OCI-LY3 (cell line): ENCODE measurements at regions not wholly inside any gene's neighbourhood (a gene's known extent, or its start where the extent isn't known, plus 50 kb on each side); places are given as distances from the start of the nearest gene placed in this dataset.
"Not testable (repeated sequence)": the region's sequence is repeated elsewhere in the genome, so short reads cannot be mapped to it uniquely, and the experiment has no call there.

Experiments
- H2AFZ ChIP-seq: fragments of 200-600, 300-600 bp; shearing (Covaris generic); 2 replicates; pipeline ENCODE4 v1.6.0; 2014; ENCODE audit warnings: antibody characterized with exemption, low read depth, low read length
- H3K27ac ChIP-seq: fragments of 200-600, 300-600 bp; sonication (generic); 2 replicates; pipeline ENCODE4 v1.5.1; 2014; ENCODE audit warnings: mild to moderate bottlenecking, low read length, moderate library complexity, mixed read lengths
- H3K27me3 ChIP-seq: fragments of 200-600, 300-600 bp; sonication (generic); 2 replicates; pipeline ENCODE4 v1.6.1; 2014; ENCODE audit warnings: low read depth, low read length, mixed read lengths
- H3K36me3 ChIP-seq: fragments of 200-600, 300-600 bp; sonication (generic); replicated peaks from 2 replicates; pipeline ENCODE3; 2014; ENCODE audit warnings: low read depth, low read length, mixed read lengths
- H3K4me1 ChIP-seq: fragments of 300-600, 200-600 bp; sonication (generic); 2 replicates; pipeline ENCODE4 v1.6.1; 2014; ENCODE audit warnings: low read length, mixed read lengths
- H3K4me2 ChIP-seq: fragments of 200-600, 300-600 bp; sonication (generic); 2 replicates; pipeline ENCODE4 v1.6.1; 2014; ENCODE audit warnings: low read length, mixed read lengths
- H3K4me3 ChIP-seq: fragments of 300-600, 200-600 bp; sonication (generic); 2 replicates; pipeline ENCODE4 v1.5.1; 2014; ENCODE audit warnings: antibody characterized with exemption, mild to moderate bottlenecking, low read length, moderate library complexity
- H3K79me2 ChIP-seq: fragments of 300-600, 200-600 bp; shearing (Covaris generic); 2 replicates; pipeline ENCODE4 v1.6.1; 2014; ENCODE audit warnings: mild to moderate bottlenecking, low read length, mixed read lengths
- H3K9ac ChIP-seq: fragments of 300-600, 200-600 bp; shearing (Covaris generic); 2 replicates; pipeline ENCODE4 v1.6.0; 2014; ENCODE audit warnings: mild to moderate bottlenecking, low read length, moderate library complexity
- H3K9me3 ChIP-seq: fragments of 200-600, 300-600 bp; shearing (Covaris generic); 2 replicates; pipeline ENCODE4 v1.6.1; 2014; ENCODE audit warnings: low read length, mixed read lengths; ENCODE audit not compliant: insufficient read depth
- H4K20me1 ChIP-seq: fragments of 200-600, 300-600 bp; sonication (generic); 2 replicates; pipeline ENCODE4 v1.6.1; 2016; ENCODE audit warnings: low read length, mixed read lengths; ENCODE audit not compliant: insufficient read depth
- CTCF ChIP-seq: fragments of 200-600, 300-600 bp; sonication (generic); IDR thresholded peaks from 2 replicates; pipeline ENCODE4 v1.5.1; 2014; ENCODE audit warnings: antibody characterized with exemption, low read length, low read depth
- EZH2phosphoT487 ChIP-seq: fragments of 200-600 bp; shearing (Covaris generic); IDR thresholded peaks from 2 replicates; pipeline ENCODE4 v1.6.1; 2018; ENCODE audit warnings: antibody characterized with exemption, mixed run types, low read depth

GRCh38 chr15:20106026-20106425 lies 435.6 kb downstream of the GOLGA6L6 start:
- Histone ChIP-seq H2AFZ (no peak overlapping the region), H3K4me3 (no peak overlapping the region)

GRCh38 chr15:20105011-20105990 lies 436.3 kb downstream of the GOLGA6L6 start:
- H3K4me1 ChIP-seq, H3K27ac ChIP-seq, H3K9ac ChIP-seq, H2AFZ ChIP-seq, H3K79me2 ChIP-seq, H4K20me1 ChIP-seq, H3K36me3 ChIP-seq, H3K9me3 ChIP-seq, H3K4me2 ChIP-seq, H3K27me3 ChIP-seq, H3K4me3 ChIP-seq: not testable (repeated sequence)

More at GRCh38 chr15:20106026-20106425, 435.6 kb downstream of the GOLGA6L6 start:
- Histone ChIP-seq H3K9me3 (no peaks in the 10 kb centered on the region), H3K9ac (no peak overlapping the region), H3K4me1 (no peaks in the 10 kb centered on the region), H3K27ac (no peak overlapping the region), H3K4me2 (no peak overlapping the region), H4K20me1 (no peaks in the 10 kb centered on the region), H3K27me3 (no peaks in the 10 kb centered on the region), H3K36me3 (no peaks in the 10 kb centered on the region), H3K79me2 (no peaks in the 10 kb centered on the region)
- TF ChIP-seq EZH2phosphoT487 (no peak), CTCF (no peak)

GRCh38 chr15:20104551-20104950 lies 437.0 kb downstream of the GOLGA6L6 start:
- not testable (repeated sequence) for H4K20me1 ChIP-seq, H3K9ac ChIP-seq, H3K27me3 ChIP-seq, H3K27ac ChIP-seq, H3K36me3 ChIP-seq, H3K4me3 ChIP-seq, H3K4me1 ChIP-seq, H2AFZ ChIP-seq, H3K4me2 ChIP-seq, H3K79me2 ChIP-seq, H3K9me3 ChIP-seq

GRCh38 chr15:20102862-20103261 lies 438.7 kb downstream of the GOLGA6L6 start:
- not testable (repeated sequence) for H3K27me3 ChIP-seq, H4K20me1 ChIP-seq, H3K9ac ChIP-seq, H3K4me2 ChIP-seq, H3K4me1 ChIP-seq, H3K27ac ChIP-seq, H3K4me3 ChIP-seq, H3K9me3 ChIP-seq, H3K36me3 ChIP-seq, H2AFZ ChIP-seq, H3K79me2 ChIP-seq

GRCh38 chr15:20102209-20102608 lies 439.4 kb downstream of the GOLGA6L6 start:
- not testable (repeated sequence) for H3K9me3 ChIP-seq

GRCh38 chr15:20101281-20101680 lies 440.3 kb downstream of the GOLGA6L6 start:
- not testable (repeated sequence) for H2AFZ ChIP-seq, H3K9ac ChIP-seq, H3K27me3 ChIP-seq, H3K4me3 ChIP-seq, H4K20me1 ChIP-seq, H3K4me1 ChIP-seq, H3K27ac ChIP-seq, H3K79me2 ChIP-seq, H3K9me3 ChIP-seq, H3K36me3 ChIP-seq, H3K4me2 ChIP-seq

More at GRCh38 chr15:20102209-20102608, 439.4 kb downstream of the GOLGA6L6 start:
- not testable (repeated sequence) for H3K4me2 ChIP-seq, H3K36me3 ChIP-seq, H3K4me1 ChIP-seq, H3K9ac ChIP-seq, H3K4me3 ChIP-seq, H3K27me3 ChIP-seq, H3K79me2 ChIP-seq, H3K27ac ChIP-seq, H4K20me1 ChIP-seq, H2AFZ ChIP-seq

- H3K4me2 ChIP-seq, H3K4me3 ChIP-seq, H3K9ac ChIP-seq, H3K27me3 ChIP-seq, H2AFZ ChIP-seq, H3K79me2 ChIP-seq, H3K9me3 ChIP-seq, H3K36me3 ChIP-seq, H3K27ac ChIP-seq, H4K20me1 ChIP-seq, H3K4me1 ChIP-seq: not testable (repeated sequence)
Measured at GRCh38 chr15:20100604-20101270, 440.9 kb downstream of the GOLGA6L6 start.

GRCh38 chr15:20095699-20096303 lies 445.8 kb downstream of the GOLGA6L6 start:
- not testable (repeated sequence) for H3K27me3 ChIP-seq, H2AFZ ChIP-seq, H3K4me3 ChIP-seq, H3K9me3 ChIP-seq, H3K4me1 ChIP-seq, H3K27ac ChIP-seq, H3K36me3 ChIP-seq, H4K20me1 ChIP-seq, H3K4me2 ChIP-seq, H3K79me2 ChIP-seq, H3K9ac ChIP-seq
